IMR-90 (cell line): ENCODE measurements at regions not wholly inside any gene's neighbourhood (a gene's known extent, or its start where the extent isn't known, plus 50 kb on each side); places are given as distances from the start of the nearest gene placed in this dataset.
A peak's percentile ranks its signal among the peaks of the same experiment; 100 is the strongest.

Source experiments
- ATAC-seq: fragments of 200-7000 bp; cut with Tn5 transposase; 2 replicates; pipeline ENCODE4 v1.9.1; 2020; ENCODE audit warnings: low read depth, mild to moderate bottlenecking, moderate library complexity
- BruUV-seq: library from RNA; stranded (reverse); fragments of 400-500 nt; replicated peaks from 2 replicates; lab custom pipeline; 2021; lab: Mats Ljungman, UMichigan
- CTCF ChIA-PET: fragments of 300-600 bp; formaldehyde crosslinking; extraction: SDS; loops from one replicate; lab custom pipeline; 2021; ENCODE audit warnings: antibody characterized with exemption; lab: Yijun Ruan, JAX
- POLR2A ChIA-PET: fragments of 300-600 bp; sonication (Branson Sonifier 250); formaldehyde crosslinking; loops from one replicate; lab custom pipeline; 2022; ENCODE audit warnings: antibody characterized with exemption; ENCODE audit not compliant: unreplicated experiment; lab: Charles Lee
- DNase-seq: peaks from one replicate; pipeline ENCODE4 v3.0.0; 2013
- H2AFZ ChIP-seq: replicated peaks from 2 replicates; pipeline ENCODE3; 2013; ENCODE audit warnings: low read length, mild to moderate bottlenecking; ENCODE audit not compliant: poor library complexity
- H2AK5ac ChIP-seq: 2 replicates; pipeline ENCODE4 v1.6.1; 2013; ENCODE audit warnings: low read depth, low read length, inconsistent platforms
- H2AK9ac ChIP-seq: replicated peaks from 2 replicates; pipeline ENCODE3; 2013; ENCODE audit warnings: mild to moderate bottlenecking, low read depth, low read length, moderate library complexity; ENCODE audit not compliant: poor library complexity
- H2BK120ac ChIP-seq: 2 replicates; pipeline ENCODE4 v1.6.1; 2013; ENCODE audit warnings: low read depth, low read length, inconsistent platforms
- H2BK15ac ChIP-seq: 3 replicates; pipeline ENCODE4 v1.6.1; 2013; ENCODE audit warnings: low read depth, low read length, inconsistent platforms
- H2BK20ac ChIP-seq: 2 replicates; pipeline ENCODE4 v1.6.1; 2013; ENCODE audit warnings: low read depth, mild to moderate bottlenecking, inconsistent platforms, low read length, moderate library complexity
- H2BK5ac ChIP-seq: 2 replicates; pipeline ENCODE4 v1.6.1; 2013; ENCODE audit warnings: mild to moderate bottlenecking, low read depth, low read length, inconsistent platforms; ENCODE audit not compliant: poor library complexity, severe bottlenecking
- H3K14ac ChIP-seq: replicated peaks from 2 replicates; pipeline ENCODE4 v1.6.1; 2013; ENCODE audit warnings: low read depth, low read length, inconsistent platforms
- H3K18ac ChIP-seq: 2 replicates; pipeline ENCODE4 v1.6.1; 2013; ENCODE audit warnings: low read depth, low read length, control low read depth
- H3K23ac ChIP-seq: 2 replicates; pipeline ENCODE4 v1.6.1; 2013; ENCODE audit warnings: low read depth, low read length, inconsistent platforms
- H3K27ac ChIP-seq: 2 replicates; pipeline ENCODE4 v1.5.1; 2013; ENCODE audit warnings: mild to moderate bottlenecking, control low read depth, low read length; ENCODE audit not compliant: insufficient read depth
- H3K27me3 ChIP-seq: 2 replicates; pipeline ENCODE4 v1.6.1; 2013; ENCODE audit warnings: low read length; ENCODE audit not compliant: control insufficient read depth, insufficient read depth
- H3K36me3 ChIP-seq: 2 replicates; pipeline ENCODE4 v1.6.1; 2013; ENCODE audit warnings: low read length, mixed read lengths; ENCODE audit not compliant: control insufficient read depth, insufficient read depth
- H3K4ac ChIP-seq: 2 replicates; pipeline ENCODE4 v1.6.1; 2013; ENCODE audit warnings: low read depth, low read length, inconsistent platforms
- H3K4me1 ChIP-seq: 2 replicates; pipeline ENCODE4 v1.6.1; 2013; ENCODE audit warnings: low read length, mixed read lengths; ENCODE audit not compliant: control insufficient read depth, insufficient read depth
- H3K4me2 ChIP-seq: 2 replicates; pipeline ENCODE4 v1.6.1; 2013; ENCODE audit warnings: low read depth, mild to moderate bottlenecking, control low read depth, low read length, moderate library complexity
- H3K4me3 ChIP-seq: 2 replicates; pipeline ENCODE4 v1.5.1; 2013; ENCODE audit warnings: low read depth, mild to moderate bottlenecking, control low read depth, low read length, moderate library complexity; ENCODE audit not compliant: insufficient read depth
- H3K56ac ChIP-seq: 2 replicates; pipeline ENCODE4 v1.6.1; 2013; ENCODE audit warnings: low read length, inconsistent platforms; ENCODE audit not compliant: insufficient read depth; ENCODE audit errors: extremely low read depth
- H3K79me1 ChIP-seq, 2 experiments: 2 replicates each; pipeline ENCODE4 v1.6.1; 2013; ENCODE audit warnings: low read length in 2 of 2, inconsistent platforms in 1 of 2, low read depth in 1 of 2
- H3K9ac ChIP-seq: 2 replicates; pipeline ENCODE4 v1.6.1; 2013; ENCODE audit warnings: low read depth, low read length, control low read depth
- H3K9me1 ChIP-seq: 2 replicates; pipeline ENCODE4 v1.6.1; 2013; ENCODE audit warnings: low read length, inconsistent platforms; ENCODE audit not compliant: insufficient read depth
- H3K9me3 ChIP-seq: 2 replicates; pipeline ENCODE4 v1.6.1; 2013; ENCODE audit warnings: low read length; ENCODE audit not compliant: control insufficient read depth, insufficient read depth
- H4K20me1 ChIP-seq: 2 replicates; pipeline ENCODE4 v1.6.1; 2013; ENCODE audit warnings: low read length, inconsistent platforms; ENCODE audit not compliant: insufficient read depth
- H4K5ac ChIP-seq: 2 replicates; pipeline ENCODE4 v1.6.1; 2013; ENCODE audit warnings: mild to moderate bottlenecking, low read depth, low read length, control low read depth
- H4K8ac ChIP-seq, 2 experiments: 2 replicates each; pipeline ENCODE4 v1.6.1; 2013; ENCODE audit warnings: low read depth in 2 of 2, low read length in 2 of 2, control low read depth in 1 of 2, inconsistent platforms in 1 of 2
- H4K91ac ChIP-seq: 2 replicates; pipeline ENCODE4 v1.6.1; 2013; ENCODE audit warnings: low read depth, low read length, inconsistent platforms; ENCODE audit not compliant: insufficient read depth
- BHLHE40 ChIP-seq: fragments of 150-350 bp; IDR thresholded peaks from 2 replicates; pipeline ENCODE4 v1.6.1; 2016; ENCODE audit warnings: mild to moderate bottlenecking, low read depth, low read length
- CEBPB ChIP-seq: IDR thresholded peaks from 2 replicates; pipeline ENCODE4 v1.6.1; 2012; ENCODE audit warnings: low read depth, low read length, improper control_type of control experiment
- CHD1 ChIP-seq: IDR thresholded peaks from 2 replicates; pipeline ENCODE4 v1.6.1; 2012; ENCODE audit warnings: low read depth, low read length, improper control_type of control experiment
- FOS ChIP-seq: fragments of 150-350 bp; IDR thresholded peaks from 2 replicates; pipeline ENCODE4 v1.6.1; 2016; ENCODE audit warnings: low read depth, low read length
- MAFK ChIP-seq: IDR thresholded peaks from 2 replicates; pipeline ENCODE4 v1.6.1; 2012; ENCODE audit warnings: low read depth, low read length, improper control_type of control experiment
- MAZ ChIP-seq: IDR thresholded peaks from 2 replicates; pipeline ENCODE4 v1.6.1; 2012; ENCODE audit warnings: low read depth, mild to moderate bottlenecking, low read length, improper control_type of control experiment, moderate library complexity, borderline replicate concordance
- NFE2L2 ChIP-seq: fragments of 150-350 bp; IDR thresholded peaks from 2 replicates; pipeline ENCODE4 v1.6.1; 2016; ENCODE audit warnings: low read depth, mild to moderate bottlenecking, low read length
- POLR2A ChIP-seq: IDR thresholded peaks from 2 replicates; pipeline ENCODE4 v1.6.1; 2012; ENCODE audit warnings: mild to moderate bottlenecking, low read depth, low read length
- RAD21 ChIP-seq: IDR thresholded peaks from 2 replicates; pipeline ENCODE4 v1.6.1; 2012; ENCODE audit warnings: low read length, improper control_type of control experiment
- RFX5 ChIP-seq: IDR thresholded peaks from 2 replicates; pipeline ENCODE4 v1.8.0; 2012; ENCODE audit warnings: low read depth, mild to moderate bottlenecking, low read length, moderate library complexity
- SMC3 ChIP-seq: fragments of 150-350 bp; IDR thresholded peaks from 2 replicates; pipeline ENCODE4 v1.6.1; 2016; ENCODE audit warnings: low read depth, mild to moderate bottlenecking, antibody characterized with exemption, low read length, moderate library complexity
- WGBS, 2 experiments: methylation state at CpG; one replicate each; pipeline versions ENCODE4 v1.1.5 to v1.1.7; 2013; ENCODE audit warnings: missing lambda C conversion rate in 2 of 2; ENCODE audit not compliant: insufficient read length in 1 of 2; ENCODE audit errors: extremely low coverage in 2 of 2; 5-methylcytosine and 5-hydroxymethylcytosine counted together
- dilution Hi-C: fragments of 300-500 bp; cut with HindIII; formaldehyde crosslinking; loops from one replicate; pipeline ENCODE4 v1.14.3; 2018; ENCODE audit warnings: low sequenced_read_pairs; ENCODE audit not compliant: unreplicated experiment
- in situ Hi-C: fragments of 300-500 bp; cut with MboI; formaldehyde crosslinking; loops from 3 replicates; pipeline ENCODE4 v1.14.3; 2019; ENCODE audit warnings: low sequenced_read_pairs, inconsistent platforms, mixed read lengths
- intact Hi-C: fragments of 100-400 bp; cut with micrococcal nuclease; formaldehyde crosslinking; loops from 2 replicates; pipeline ENCODE4 v1.10.0; 2022
- TF ChIP-seq, protein P1 (sequence below): fragments of 150-350 bp; IDR thresholded peaks from 2 replicates; pipeline ENCODE4 v1.6.1; 2017; ENCODE audit warnings: mild to moderate bottlenecking, antibody characterized with exemption, low read length, low read depth

DNA sequence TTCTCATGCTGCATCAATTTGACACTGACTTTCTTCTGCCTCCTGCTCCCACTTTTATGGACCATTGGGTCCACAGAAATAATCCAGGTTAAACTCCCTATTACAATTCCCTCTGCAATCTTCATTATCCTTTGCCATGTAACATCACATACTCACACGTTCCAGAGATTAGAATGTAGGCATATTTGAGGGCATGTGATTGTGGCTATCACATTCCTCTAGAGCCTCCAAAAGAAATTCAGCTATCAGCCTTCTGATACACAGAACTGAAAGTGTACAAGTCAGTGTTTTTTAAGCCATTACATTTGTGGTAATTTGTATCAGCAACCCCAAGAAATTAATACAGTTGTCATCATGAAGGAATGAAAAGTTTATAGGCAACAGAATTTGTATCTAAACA, 892.4 kb downstream of the RPS29 start:
- Histone ChIP-seq H3K14ac (no peak overlapping the region), H3K56ac (no peak overlapping the region), H3K4me3 (no peak overlapping the region), H2AK9ac (no peak overlapping the region), H3K27me3 (no peaks in the 10 kb centered on the region), H3K79me1 (no peaks in the 10 kb centered on the region), H3K9me1 (no peaks in the 10 kb centered on the region), H3K9ac (no peak overlapping the region), H4K5ac (no peak overlapping the region), H2AK5ac (no peak overlapping the region), H2BK5ac (peak overlapping the region; percentile 52), H2AFZ (no peak overlapping the region), H4K91ac (no peak overlapping the region), H3K4ac (no peak overlapping the region), H3K4me1 (peaks cover 2% of the 10 kb centered on the region), H4K20me1 (no peaks in the 10 kb centered on the region), H4K8ac (peak overlapping the region in 1 of 2 experiments; percentile 40; a peak in 1 of 4 replicates), H3K27ac (no peak overlapping the region), H3K23ac (no peak overlapping the region), H3K4me2 (peak overlapping the region; percentile 3; the same call in 1 of the 2 replicates), H3K18ac (no peak overlapping the region; the same call in 1 of the 2 replicates), H2BK20ac (no peak overlapping the region; the same call in 1 of the 2 replicates), H2BK15ac (no peak overlapping the region), H3K36me3 (no peaks in the 10 kb centered on the region), H3K9me3 (no peaks in the 10 kb centered on the region), H2BK120ac (0 out of 2 replicates have a peak overlapping the region, but pooled peaks have one; percentile 34)
- ChIA-PET CTCF (no interaction called here), POLR2A (no interaction called here)
- no CpG with 5 or more reads among the region's 1 CpG for WGBS, 2 experiments
- intact Hi-C loops = loop anchor here (5.0 kb wide), 1 partner anchor 776 kb away; no protein-coding TSS in a partner anchor
- no peak for TF ChIP-seq RFX5
- TF ChIP-seq, protein P1, sequence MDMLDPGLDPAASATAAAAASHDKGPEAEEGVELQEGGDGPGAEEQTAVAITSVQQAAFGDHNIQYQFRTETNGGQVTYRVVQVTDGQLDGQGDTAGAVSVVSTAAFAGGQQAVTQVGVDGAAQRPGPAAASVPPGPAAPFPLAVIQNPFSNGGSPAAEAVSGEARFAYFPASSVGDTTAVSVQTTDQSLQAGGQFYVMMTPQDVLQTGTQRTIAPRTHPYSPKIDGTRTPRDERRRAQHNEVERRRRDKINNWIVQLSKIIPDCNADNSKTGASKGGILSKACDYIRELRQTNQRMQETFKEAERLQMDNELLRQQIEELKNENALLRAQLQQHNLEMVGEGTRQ = no peak
- TF ChIP-seq RAD21 = no peak
- TF ChIP-seq BHLHE40 = no peak
- no peak for TF ChIP-seq CHD1
- TF ChIP-seq FOS = no peak
- no peak for TF ChIP-seq POLR2A
- no peak for TF ChIP-seq SMC3
- no peak for TF ChIP-seq NFE2L2
- no peak for TF ChIP-seq MAZ
- no peak for TF ChIP-seq MAFK
- no peak for TF ChIP-seq CEBPB
- DNase-seq (no peak), ATAC-seq (peak; percentile 63)
- BruUV-seq = no TSS peak
- in situ Hi-C loops = no loop called here
- dilution Hi-C loops = no loop called here
